ENCODE measurements at regions not wholly inside any gene's neighbourhood (a gene's known extent, or its start where the extent isn't known, plus 50 kb on each side); places are given as distances from the start of the nearest gene placed in this dataset.

GRCh38 chr13:56865416-56865815 is 275.3 kb upstream of the PRR20A start:
- TF ChIP-seq POLR2A (IDR thresholded peaks at IDR 0.05) (no peak), POLR2AphosphoS5 (IDR thresholded peaks at IDR 0.05) (no peak), CTCF (IDR thresholded peaks at IDR 0.05) (no peak)
